ENCODE measurements at regions not wholly inside any gene's neighbourhood (a gene's known extent, or its start where the extent isn't known, plus 50 kb on each side); places are given as distances from the start of the nearest gene placed in this dataset.

DNA sequence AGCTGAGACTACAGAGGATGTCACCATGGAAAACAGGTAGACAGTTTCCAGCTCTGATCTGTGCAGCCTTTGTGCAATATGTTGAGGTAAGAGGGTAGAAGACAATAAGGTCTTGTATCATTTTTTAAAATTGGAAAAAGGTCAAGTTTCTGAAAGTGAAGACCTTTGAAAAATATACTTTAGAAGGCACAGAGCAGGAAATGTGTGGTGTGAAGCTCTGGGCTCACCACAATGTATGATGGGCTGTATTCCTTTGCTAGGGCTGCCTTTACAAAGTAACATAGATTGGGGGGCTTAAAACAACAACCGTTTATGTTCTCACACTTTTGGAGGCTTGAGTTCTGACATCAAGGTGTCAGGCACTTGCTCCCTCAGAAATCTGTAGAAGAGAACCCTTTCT lies 514.3 kb upstream of the JARID2 start:
- Histone ChIP-seq H3K79me2 (ENCODE audit: low read depth) (no peaks in the 10 kb centered on the region), H3K9me2 (ENCODE audit: insufficient read depth) (no peaks in the 10 kb centered on the region), H3K9me3 (ENCODE audit: insufficient read depth, low read depth) (peaks cover 4% of the 10 kb centered on the region; the same call in 1 of the 2 replicates), H2AFZ (0 out of 2 replicates have a peak overlapping the region, but pooled peaks have one; percentile 19), H4K20me1 (ENCODE audit: insufficient read depth) (no peaks in the 10 kb centered on the region), H3F3A (ENCODE audit: insufficient read depth, low read depth) (peaks cover 45% of the 10 kb centered on the region), H3K4me1 (replicated peaks; ENCODE audit: insufficient read depth) (peaks cover 53% of the 10 kb centered on the region), H3K27ac (peak overlapping the region; percentile 99), H3K4me3 (no peak overlapping the region), H3K27me3 (ENCODE audit: insufficient read depth, low read depth) (no peaks in the 10 kb centered on the region), H3K4me2 (peak overlapping the region; percentile 69), H3K36me3 (ENCODE audit: low read depth) (no peaks in the 10 kb centered on the region)
- no TSS peak for BruUV-seq (replicated peaks)
- DNase-seq: no peak
- TF ChIP-seq CTCF (conservative IDR thresholded peaks at IDR 0.05) (no peak), EZH2 (IDR thresholded peaks at IDR 0.05; ENCODE audit: low read depth) (no peak)
- POLR2A ChIA-PET (ENCODE audit: unreplicated experiment): interaction anchor here (0.5 kb wide), 1 partner anchor 1405 kb away, joined by 3 read pairs; no protein-coding TSS in a partner anchor
- intact Hi-C loops (cut with micrococcal nuclease; ENCODE audit: unreplicated experiment): loop anchor here (2.0 to 5.0 kb wide), 4 partner anchors 45 to 519 kb away; no protein-coding TSS in a partner anchor
- CTCF ChIA-PET: interaction anchor here (0.6 kb wide), 1 partner anchor 60 kb away, joined by 3 read pairs; no protein-coding TSS in a partner anchor

GRCh38 chr6:14732226-14732843 lies 513.5 kb upstream of the JARID2 start:
- H3K36me3 ChIP-seq (ENCODE audit: low read depth): no peaks in the 10 kb centered on the region
- H3K4me3 ChIP-seq: peak overlapping the region; percentile 39; the same call in 1 of the 2 replicates
- no peaks in the 10 kb centered on the region for H3K9me2 ChIP-seq (ENCODE audit: insufficient read depth)
- no peaks in the 10 kb centered on the region for H4K20me1 ChIP-seq (ENCODE audit: insufficient read depth)
- CTCF ChIA-PET: no interaction called here
- DNase-seq: no peak
- 0 out of 2 replicates have a peak overlapping the region, but pooled peaks have one; percentile 19 for H2AFZ ChIP-seq
- H3K4me1 ChIP-seq (replicated peaks; ENCODE audit: insufficient read depth): peaks cover 53% of the 10 kb centered on the region
- H3K9me3 ChIP-seq (ENCODE audit: insufficient read depth, low read depth): peaks cover 4% of the 10 kb centered on the region; the same call in 1 of the 2 replicates
- H3K79me2 ChIP-seq (ENCODE audit: low read depth): no peaks in the 10 kb centered on the region
- no peaks in the 10 kb centered on the region for H3K27me3 ChIP-seq (ENCODE audit: insufficient read depth, low read depth)
- BruUV-seq (replicated peaks): no TSS peak
- intact Hi-C loops (cut with micrococcal nuclease; ENCODE audit: unreplicated experiment): loop anchor here (2.0 to 5.0 kb wide), 4 partner anchors 44 to 520 kb away; no protein-coding TSS in a partner anchor
- POLR2A ChIA-PET (ENCODE audit: unreplicated experiment): interaction anchor here (0.6 kb wide), 1 partner anchor 23 kb away, joined by 4 read pairs; no protein-coding TSS in a partner anchor
- TF ChIP-seq EZH2 (IDR thresholded peaks at IDR 0.05; ENCODE audit: low read depth): no peak
- TF ChIP-seq CTCF (conservative IDR thresholded peaks at IDR 0.05): no peak
- peak overlapping the region; percentile 69 for H3K4me2 ChIP-seq
- H3F3A ChIP-seq (ENCODE audit: insufficient read depth, low read depth): peaks cover 45% of the 10 kb centered on the region
- peak overlapping the region; percentile 99 for H3K27ac ChIP-seq

DNA sequence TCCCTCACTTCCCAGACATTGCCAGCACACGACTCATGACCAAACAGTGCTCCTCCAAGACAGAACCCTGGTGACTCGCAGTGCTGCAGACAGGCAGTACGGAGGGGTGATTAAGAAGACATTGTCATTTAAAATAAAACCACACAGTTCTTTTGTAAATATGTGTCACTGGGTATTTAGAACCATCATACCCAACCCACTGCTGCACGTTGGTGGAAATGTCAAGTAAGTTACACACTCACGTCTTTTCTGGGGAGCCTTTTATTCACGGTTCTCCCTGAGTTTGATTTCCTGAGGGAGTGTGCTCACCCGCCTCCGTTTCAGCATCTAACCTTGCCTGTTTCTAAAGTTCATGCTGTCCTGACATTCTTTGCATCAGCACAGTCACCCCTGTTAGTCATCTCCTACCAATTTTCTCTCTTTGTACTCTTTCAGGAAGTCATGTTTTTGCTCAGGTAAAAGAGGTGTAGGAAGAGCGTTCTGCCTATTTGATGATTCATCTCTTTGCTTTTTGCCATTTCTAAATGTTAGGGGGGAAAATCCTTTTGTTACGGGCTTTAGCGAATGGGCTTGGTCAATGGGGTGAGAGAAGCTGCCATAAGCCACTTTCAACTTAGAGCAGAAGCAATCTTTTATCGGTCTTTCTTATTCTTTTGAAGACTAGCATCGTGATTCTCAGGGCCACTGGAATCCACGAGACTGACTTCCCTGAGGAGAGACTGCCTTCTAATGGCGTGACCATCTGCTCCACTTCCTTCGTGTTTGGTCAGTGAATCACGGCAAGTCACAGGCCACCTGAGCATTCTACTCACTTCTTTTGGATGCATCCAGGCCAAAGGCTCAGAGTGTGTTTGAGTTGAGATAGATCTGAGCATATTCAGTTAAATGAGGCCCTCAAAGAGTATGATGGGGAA lies 512.8 kb upstream of the JARID2 start:
- CTCF ChIA-PET: no interaction called here
- Histone ChIP-seq H3F3A (ENCODE audit: insufficient read depth, low read depth) (peaks cover 45% of the 10 kb centered on the region), H2AFZ (peak overlapping the region; percentile 28; the same call in 1 of the 2 replicates), H3K9me2 (ENCODE audit: insufficient read depth) (no peaks in the 10 kb centered on the region), H4K20me1 (ENCODE audit: insufficient read depth) (no peaks in the 10 kb centered on the region), H3K36me3 (ENCODE audit: low read depth) (no peaks in the 10 kb centered on the region), H3K79me2 (ENCODE audit: low read depth) (no peaks in the 10 kb centered on the region), H3K4me3 (peak overlapping the region; percentile 39; the same call in 1 of the 2 replicates), H3K27ac (peak overlapping the region; percentile 99), H3K27me3 (ENCODE audit: insufficient read depth, low read depth) (no peaks in the 10 kb centered on the region), H3K4me2 (peak overlapping the region; percentile 69), H3K4me1 (replicated peaks; ENCODE audit: insufficient read depth) (peaks cover 53% of the 10 kb centered on the region), H3K9me3 (ENCODE audit: insufficient read depth, low read depth) (peaks cover 4% of the 10 kb centered on the region; the same call in 1 of the 2 replicates)
- POLR2A ChIA-PET (ENCODE audit: unreplicated experiment): interaction anchor here (0.6 kb wide), 2 partner anchors 10 to 24 kb away, joined by 3 to 4 read pairs; no protein-coding TSS in a partner anchor
- intact Hi-C loops (cut with micrococcal nuclease; ENCODE audit: unreplicated experiment): loop anchor here (1.0 to 5.0 kb wide), 8 partner anchors 20 to 521 kb away; no protein-coding TSS in a partner anchor
- BruUV-seq (replicated peaks): TSS peak; percentile 83
- TF ChIP-seq CTCF (conservative IDR thresholded peaks at IDR 0.05): no peak
- no peak for TF ChIP-seq EZH2 (IDR thresholded peaks at IDR 0.05; ENCODE audit: low read depth)
- peak; percentile 70 to 97 for DNase-seq
